ENCODE measurements at regions not wholly inside any gene's neighbourhood (a gene's known extent, or its start where the extent isn't known, plus 50 kb on each side); places are given as distances from the start of the nearest gene placed in this dataset.

DNA sequence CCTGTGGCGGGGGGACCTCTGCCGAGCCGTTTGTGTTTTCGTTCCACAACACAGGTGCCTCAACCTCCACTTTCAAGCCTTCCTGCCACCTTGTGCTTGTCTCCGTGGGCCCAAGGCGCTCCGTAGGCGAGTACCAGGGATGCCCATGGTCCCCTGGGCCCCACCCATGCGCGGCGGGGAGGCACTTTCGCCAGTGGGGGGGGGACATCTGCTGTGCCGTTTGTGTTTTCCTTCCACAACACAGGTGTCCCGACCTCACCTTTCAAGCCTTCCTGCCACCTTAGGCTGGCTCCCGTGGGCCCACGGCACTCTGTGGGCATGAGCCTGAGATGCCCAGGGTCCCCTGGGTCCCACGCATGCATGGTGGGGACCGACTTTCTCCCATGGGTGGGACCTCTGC is 335.9 kb downstream of the ALG10 start:
- TF ChIP-seq, protein P1, sequence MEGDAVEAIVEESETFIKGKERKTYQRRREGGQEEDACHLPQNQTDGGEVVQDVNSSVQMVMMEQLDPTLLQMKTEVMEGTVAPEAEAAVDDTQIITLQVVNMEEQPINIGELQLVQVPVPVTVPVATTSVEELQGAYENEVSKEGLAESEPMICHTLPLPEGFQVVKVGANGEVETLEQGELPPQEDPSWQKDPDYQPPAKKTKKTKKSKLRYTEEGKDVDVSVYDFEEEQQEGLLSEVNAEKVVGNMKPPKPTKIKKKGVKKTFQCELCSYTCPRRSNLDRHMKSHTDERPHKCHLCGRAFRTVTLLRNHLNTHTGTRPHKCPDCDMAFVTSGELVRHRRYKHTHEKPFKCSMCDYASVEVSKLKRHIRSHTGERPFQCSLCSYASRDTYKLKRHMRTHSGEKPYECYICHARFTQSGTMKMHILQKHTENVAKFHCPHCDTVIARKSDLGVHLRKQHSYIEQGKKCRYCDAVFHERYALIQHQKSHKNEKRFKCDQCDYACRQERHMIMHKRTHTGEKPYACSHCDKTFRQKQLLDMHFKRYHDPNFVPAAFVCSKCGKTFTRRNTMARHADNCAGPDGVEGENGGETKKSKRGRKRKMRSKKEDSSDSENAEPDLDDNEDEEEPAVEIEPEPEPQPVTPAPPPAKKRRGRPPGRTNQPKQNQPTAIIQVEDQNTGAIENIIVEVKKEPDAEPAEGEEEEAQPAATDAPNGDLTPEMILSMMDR (conservative IDR thresholded peaks at IDR 0.05) = no peak
- no peak for TF ChIP-seq ZFX (IDR thresholded peaks at IDR 0.05)
